Calu3 (cell line): ENCODE measurements at regions not wholly inside any gene's neighbourhood (a gene's known extent, or its start where the extent isn't known, plus 50 kb on each side); places are given as distances from the start of the nearest gene placed in this dataset.

Experiments used
- BruUV-seq: library from RNA; stranded (reverse); fragments of 400-500 nt; replicated peaks from 2 replicates; lab custom pipeline; 2021; lab: Mats Ljungman, UMichigan
- CTCF ChIA-PET: fragments of 300-600 bp; sonication (Branson Sonifier 250); formaldehyde crosslinking; loops from one replicate; lab custom pipeline; 2022; ENCODE audit warnings: antibody characterized with exemption; lab: Charles Lee
- DNase-seq: peaks from one replicate; pipeline ENCODE4 v3.0.0; 2022
- H3K27ac Mint-ChIP-seq: one replicate; pipeline ENCODE4 v1.8.0; 2022; ENCODE audit warnings: mixed read lengths; ENCODE audit not compliant: unreplicated experiment
- H3K27me3 Mint-ChIP-seq: one replicate; pipeline ENCODE4 v1.8.0; 2022; ENCODE audit warnings: mixed read lengths; ENCODE audit not compliant: unreplicated experiment
- H3K36me3 Mint-ChIP-seq: one replicate; pipeline ENCODE4 v1.8.0; 2022; ENCODE audit warnings: mild to moderate bottlenecking, moderate library complexity, mixed read lengths; ENCODE audit not compliant: insufficient read depth, unreplicated experiment
- H3K4me1 Mint-ChIP-seq: one replicate; pipeline ENCODE4 v1.8.0; 2022; ENCODE audit warnings: mild to moderate bottlenecking, low read depth, mixed read lengths; ENCODE audit not compliant: unreplicated experiment
- H3K4me3 Mint-ChIP-seq: one replicate; pipeline ENCODE4 v1.8.0; 2022; ENCODE audit warnings: mild to moderate bottlenecking, low read depth, moderate library complexity, mixed read lengths; ENCODE audit not compliant: unreplicated experiment
- H3K9me3 Mint-ChIP-seq: one replicate; pipeline ENCODE4 v1.8.0; 2022; ENCODE audit warnings: low read depth, mixed read lengths; ENCODE audit not compliant: unreplicated experiment
- CTCF ChIP-seq: fragments of 200-600 bp; IDR thresholded peaks from one replicate; pipeline ENCODE4 v1.8.0; 2022; ENCODE audit warnings: antibody characterized with exemption; ENCODE audit not compliant: unreplicated experiment
- intact Hi-C: fragments of 100-400 bp; cut with micrococcal nuclease; formaldehyde crosslinking; loops from one replicate; pipeline ENCODE4 v1.10.0; 2022; ENCODE audit not compliant: unreplicated experiment

DNA sequence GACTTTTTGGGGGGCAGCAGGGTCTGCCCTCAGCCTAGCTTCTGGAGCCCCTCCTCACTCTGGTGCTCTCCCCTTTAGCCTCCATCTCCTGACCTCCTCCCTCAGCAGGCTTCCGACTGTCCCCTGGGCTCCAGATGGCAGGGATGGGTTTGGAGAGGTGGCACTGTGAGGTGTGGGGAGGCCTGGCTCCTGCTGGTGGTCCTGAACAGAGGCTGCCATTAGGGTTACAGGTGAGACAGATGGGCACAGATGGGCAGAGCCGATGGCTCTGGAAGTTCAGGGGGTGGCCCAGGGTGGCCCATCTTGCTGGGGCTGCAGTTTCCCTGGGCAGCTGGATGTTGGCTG is 68.5 kb upstream of the BEGAIN start:
- no peaks in the 10 kb centered on the region for H3K36me3 Mint-ChIP-seq
- no peaks in the 10 kb centered on the region for H3K4me1 Mint-ChIP-seq
- BruUV-seq: no TSS peak
- CTCF ChIA-PET: interaction anchor here (2.7 kb wide), 1 partner anchor 10 kb away, joined by 7 read pairs; no protein-coding TSS in a partner anchor
- H3K9me3 Mint-ChIP-seq: no peaks in the 10 kb centered on the region
- peaks cover 14% of the 10 kb centered on the region for H3K27me3 Mint-ChIP-seq
- H3K4me3 Mint-ChIP-seq: no peak overlapping the region
- intact Hi-C loops: no loop called here
- DNase-seq: no peak
- no peak for TF ChIP-seq CTCF
- no peak overlapping the region for H3K27ac Mint-ChIP-seq

- no peak for DNase-seq
- Mint-ChIP-seq H3K4me3 (no peak overlapping the region), H3K4me1 (no peaks in the 10 kb centered on the region), H3K9me3 (no peaks in the 10 kb centered on the region), H3K36me3 (no peaks in the 10 kb centered on the region), H3K27ac (no peak overlapping the region), H3K27me3 (peaks cover 14% of the 10 kb centered on the region)
- no peak for TF ChIP-seq CTCF
- no TSS peak for BruUV-seq
- intact Hi-C loops: no loop called here
- CTCF ChIA-PET: no interaction called here
Observed at GRCh38 chr14:100656996-100657395, 69.7 kb upstream of the DLK1 start.

- Mint-ChIP-seq H3K9me3 (no peaks in the 10 kb centered on the region), H3K27me3 (peaks cover 14% of the 10 kb centered on the region), H3K4me1 (no peaks in the 10 kb centered on the region), H3K4me3 (no peak overlapping the region), H3K36me3 (no peaks in the 10 kb centered on the region), H3K27ac (no peak overlapping the region)
- BruUV-seq: no TSS peak
- intact Hi-C loops: no loop called here
- no peak for DNase-seq
- TF ChIP-seq CTCF: no peak
- CTCF ChIA-PET: no interaction called here
Observed at GRCh38 chr14:100657780-100658179, 68.9 kb upstream of the DLK1 start.

DNA sequence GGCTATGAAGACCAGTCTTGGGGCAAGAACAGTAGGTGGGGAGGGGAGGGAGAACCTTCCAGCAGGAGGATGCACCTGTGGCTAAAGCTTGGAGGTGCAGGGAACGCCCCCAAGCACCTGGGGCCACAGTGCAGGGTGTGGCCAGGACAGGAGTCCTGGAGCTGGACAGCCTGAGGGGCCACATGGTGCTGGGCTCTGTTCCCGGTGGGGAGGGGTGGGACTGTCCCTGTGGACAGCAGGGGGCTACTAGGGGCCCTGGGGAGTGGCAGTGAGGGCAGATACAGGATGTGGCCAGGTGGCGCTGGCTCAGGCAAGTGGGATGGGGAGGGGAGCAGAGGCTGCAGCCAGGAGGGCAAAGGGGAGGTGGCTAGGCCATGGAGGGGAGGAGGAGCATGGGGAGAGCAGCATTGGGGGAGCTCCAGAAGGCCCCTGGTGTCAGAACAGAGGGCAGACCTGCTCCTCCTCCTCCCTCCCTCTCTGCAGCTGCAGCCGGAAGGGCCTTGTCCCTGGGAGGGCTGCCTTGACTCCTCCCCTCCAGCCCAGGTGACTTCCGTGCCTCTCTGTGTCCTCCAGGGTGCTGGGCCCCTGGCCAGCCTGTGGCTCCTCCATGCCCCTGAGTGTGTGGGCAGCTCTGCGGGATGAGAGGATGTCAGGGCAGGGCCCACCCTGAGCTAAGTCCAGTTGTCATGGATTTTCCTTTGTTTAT is 68.4 kb upstream of the DLK1 start:
- Mint-ChIP-seq H3K27me3 (peaks cover 14% of the 10 kb centered on the region), H3K4me1 (no peaks in the 10 kb centered on the region), H3K4me3 (no peak overlapping the region), H3K9me3 (no peaks in the 10 kb centered on the region), H3K27ac (no peak overlapping the region), H3K36me3 (no peaks in the 10 kb centered on the region)
- no peak for TF ChIP-seq CTCF
- CTCF ChIA-PET: no interaction called here
- intact Hi-C loops: no loop called here
- BruUV-seq: no TSS peak
- peak; percentile 16 for DNase-seq
